Activated CD4-positive, alpha-beta T cell treated with anti-CD3 and anti-CD28 coated beads, Interleukin-2, amount 10 ng/mL, durations not matched to agents 24 days and 14 days (primary cell): ENCODE measurements at regions not wholly inside any gene's neighbourhood (a gene's known extent, or its start where the extent isn't known, plus 50 kb on each side); places are given as distances from the start of the nearest gene placed in this dataset.
"Not testable (repeated sequence)": the region's sequence is repeated elsewhere in the genome, so short reads cannot be mapped to it uniquely, and the experiment has no call there.

Experiments used
- DNase-seq: peaks from one replicate; pipeline ENCODE4 v3.0.0; 2022
- H3K27ac Mint-ChIP-seq: one replicate; pipeline ENCODE4 v1.8.0; 2022; ENCODE audit warnings: mild to moderate bottlenecking, mixed read lengths
- H3K27me3 Mint-ChIP-seq: one replicate; pipeline ENCODE4 v1.8.0; 2022; ENCODE audit warnings: mixed read lengths
- H3K36me3 Mint-ChIP-seq: one replicate; pipeline ENCODE4 v1.8.0; 2022; ENCODE audit warnings: low read depth, mild to moderate bottlenecking, mixed read lengths
- H3K4me1 Mint-ChIP-seq: one replicate; pipeline ENCODE4 v1.8.0; 2021; ENCODE audit warnings: mixed read lengths
- H3K4me3 Mint-ChIP-seq: one replicate; pipeline ENCODE4 v1.8.0; 2022; ENCODE audit warnings: mild to moderate bottlenecking, moderate library complexity, mixed read lengths
- H3K9me3 Mint-ChIP-seq: one replicate; pipeline ENCODE4 v1.8.0; 2021; ENCODE audit warnings: mixed read lengths
- intact Hi-C: fragments of 100-400 bp; cut with micrococcal nuclease; formaldehyde crosslinking; loops from one replicate; pipeline ENCODE4 v1.15.1; 2023

DNA sequence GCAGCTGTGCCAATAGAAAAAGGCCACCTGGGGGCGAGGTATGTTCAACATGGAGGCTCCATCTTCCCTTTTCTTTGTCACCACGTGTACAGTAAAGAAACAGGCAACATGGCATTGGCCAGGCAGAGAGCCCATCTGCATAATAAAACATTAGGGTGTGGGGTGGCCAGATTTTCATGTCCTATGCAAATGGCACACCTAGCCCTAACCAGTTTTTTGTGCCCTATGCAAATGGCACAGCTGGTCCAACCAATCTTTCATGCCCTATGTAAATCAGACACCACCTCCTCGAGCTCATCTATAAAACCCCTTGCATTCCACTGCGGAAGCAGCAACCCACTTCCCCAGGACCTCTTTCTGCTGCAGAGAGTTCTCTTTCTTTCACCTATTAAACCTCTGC lies 149.1 kb upstream of the RGS6 start:
- Mint-ChIP-seq H3K36me3 (no peaks in the 10 kb centered on the region), H3K9me3 (no peaks in the 10 kb centered on the region), H3K4me1 (no peaks in the 10 kb centered on the region), H3K27ac (no peak overlapping the region), H3K27me3 (peaks cover 14% of the 10 kb centered on the region), H3K4me3 (no peak overlapping the region)
- intact Hi-C loops, result no loop called here
- no peak for DNase-seq

GRCh38 chr14:71783786-71784185 lies 148.4 kb upstream of the RGS6 start:
- Mint-ChIP-seq H3K36me3 (no peaks in the 10 kb centered on the region), H3K4me3 (no peak overlapping the region), H3K27me3 (peaks cover 16% of the 10 kb centered on the region), H3K4me1 (no peaks in the 10 kb centered on the region), H3K27ac (no peak overlapping the region), H3K9me3 (no peaks in the 10 kb centered on the region)
- intact Hi-C loops, result no loop called here
- no peak for DNase-seq

- Mint-ChIP-seq H3K4me1 (no peaks in the 10 kb centered on the region), H3K27ac (no peak overlapping the region), H3K9me3 (peaks cover 6% of the 10 kb centered on the region), H3K4me3 (no peak overlapping the region), H3K36me3 (no peaks in the 10 kb centered on the region), H3K27me3 (peaks cover 24% of the 10 kb centered on the region)
- no peak for DNase-seq
- intact Hi-C loops, result no loop called here
These were observed 143.2 kb upstream of the RGS6 start for GRCh38 chr14:71789005-71789404.

GRCh38 chr14:71799841-71800240 lies 132.4 kb upstream of the RGS6 start:
- H3K4me3 Mint-ChIP-seq, result no peak overlapping the region
- peaks cover 3% of the 10 kb centered on the region for H3K27me3 Mint-ChIP-seq
- intact Hi-C loops, result no loop called here
- no peaks in the 10 kb centered on the region for H3K4me1 Mint-ChIP-seq
- no peak overlapping the region for H3K27ac Mint-ChIP-seq
- no peak for DNase-seq
- H3K9me3 Mint-ChIP-seq, result no peaks in the 10 kb centered on the region
- H3K36me3 Mint-ChIP-seq, result no peaks in the 10 kb centered on the region

- no peaks in the 10 kb centered on the region for H3K36me3 Mint-ChIP-seq
- no peaks in the 10 kb centered on the region for H3K4me1 Mint-ChIP-seq
- no peak overlapping the region for H3K27ac Mint-ChIP-seq
- no peak overlapping the region for H3K4me3 Mint-ChIP-seq
- no peak for DNase-seq
- intact Hi-C loops, result no loop called here
- peaks cover 1% of the 10 kb centered on the region for H3K27me3 Mint-ChIP-seq
- no peaks in the 10 kb centered on the region for H3K9me3 Mint-ChIP-seq
These were observed 131.4 kb upstream of the RGS6 start for GRCh38 chr14:71800878-71801277.

DNA sequence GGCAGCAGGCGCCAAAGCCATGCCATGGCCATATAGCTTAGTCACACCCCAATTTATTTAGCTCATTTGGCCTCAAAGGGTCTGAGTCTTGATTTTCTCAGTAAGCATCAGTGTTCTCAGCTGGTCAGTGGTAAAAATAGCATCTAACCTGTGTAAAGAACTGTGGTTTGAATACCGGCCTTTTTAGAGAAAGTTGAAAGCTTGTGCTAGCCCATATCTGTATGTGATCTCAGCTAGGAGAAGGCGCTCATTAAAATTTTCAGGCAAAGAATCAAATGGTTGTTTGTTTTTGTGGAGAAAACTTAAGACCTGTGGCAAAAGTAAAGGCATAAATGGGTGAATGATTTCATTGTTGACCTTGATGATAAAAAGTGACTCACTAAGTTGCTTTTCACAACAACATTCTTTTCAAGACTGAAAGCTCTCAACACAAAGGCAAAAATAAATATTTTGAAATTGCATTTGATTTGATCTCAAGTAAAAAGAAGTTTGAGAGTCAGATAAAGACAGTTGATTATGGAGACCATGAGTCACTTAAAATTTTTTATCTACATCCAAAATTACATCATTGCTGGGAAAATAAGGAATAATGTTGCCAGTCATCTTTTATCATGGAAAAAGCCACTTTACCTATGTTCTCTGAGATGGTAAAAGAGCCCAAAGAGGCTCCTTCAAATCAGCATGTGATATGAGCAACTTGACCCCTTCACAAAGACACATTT lies 128.5 kb upstream of the RGS6 start:
- Mint-ChIP-seq H3K27ac (no peak overlapping the region), H3K4me1 (no peaks in the 10 kb centered on the region), H3K4me3 (no peak overlapping the region), H3K27me3 (peaks cover 6% of the 10 kb centered on the region), H3K9me3 (peaks cover 5% of the 10 kb centered on the region), H3K36me3 (no peaks in the 10 kb centered on the region)
- intact Hi-C loops, result no loop called here
- no peak for DNase-seq

- H3K36me3 Mint-ChIP-seq, result no peaks in the 10 kb centered on the region
- peaks cover 9% of the 10 kb centered on the region for H3K27me3 Mint-ChIP-seq
- no peak overlapping the region for H3K4me3 Mint-ChIP-seq
- H3K4me1 Mint-ChIP-seq, result no peaks in the 10 kb centered on the region
- H3K27ac Mint-ChIP-seq, result no peak overlapping the region
- intact Hi-C loops, result no loop called here
- no peak for DNase-seq
- peaks cover 7% of the 10 kb centered on the region for H3K9me3 Mint-ChIP-seq
These were observed 127.2 kb upstream of the RGS6 start for GRCh38 chr14:71804992-71805391.

DNA sequence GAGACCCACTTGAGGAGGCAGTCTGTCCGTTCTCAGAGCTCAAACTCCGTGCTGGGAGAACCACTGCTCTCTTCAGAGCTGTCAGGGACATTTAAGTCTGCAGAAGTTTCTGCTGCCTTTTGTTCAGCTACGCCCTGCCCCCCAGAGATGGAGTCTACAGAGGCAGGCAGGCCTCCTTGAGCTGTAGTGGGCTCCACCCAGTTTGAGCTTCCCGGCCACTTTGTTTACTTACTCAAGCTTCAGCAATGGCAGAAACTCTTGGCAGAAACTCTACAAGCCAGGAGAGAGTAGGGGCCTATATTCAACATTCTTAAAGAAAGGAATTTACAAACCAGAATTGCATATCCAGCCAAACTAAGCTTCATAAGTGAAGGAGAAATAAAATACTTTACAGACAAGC lies 125.2 kb upstream of the RGS6 start:
- H3K9me3 Mint-ChIP-seq, DNase-seq, H3K27ac Mint-ChIP-seq, intact Hi-C loops, H3K36me3 Mint-ChIP-seq, H3K4me3 Mint-ChIP-seq, H3K4me1 Mint-ChIP-seq: not testable (repeated sequence)
- H3K27me3 Mint-ChIP-seq, result peaks cover 12% of the 10 kb centered on the region

GRCh38 chr14:71810800-71811199 lies 121.4 kb upstream of the RGS6 start:
- DNase-seq, intact Hi-C loops, H3K27ac Mint-ChIP-seq, H3K4me3 Mint-ChIP-seq, H3K36me3 Mint-ChIP-seq, H3K4me1 Mint-ChIP-seq, H3K9me3 Mint-ChIP-seq: not testable (repeated sequence)
- H3K27me3 Mint-ChIP-seq, result peaks cover 22% of the 10 kb centered on the region

GRCh38 chr14:71812693-71813092 lies 119.5 kb upstream of the RGS6 start:
- H3K4me1 Mint-ChIP-seq, result no peaks in the 10 kb centered on the region
- no peaks in the 10 kb centered on the region for H3K36me3 Mint-ChIP-seq
- H3K4me3 Mint-ChIP-seq, result no peak overlapping the region
- H3K27me3 Mint-ChIP-seq, result peaks cover 24% of the 10 kb centered on the region
- intact Hi-C loops, result no loop called here
- peaks cover 7% of the 10 kb centered on the region for H3K9me3 Mint-ChIP-seq
- no peak overlapping the region for H3K27ac Mint-ChIP-seq
- DNase-seq, result no peak

DNA sequence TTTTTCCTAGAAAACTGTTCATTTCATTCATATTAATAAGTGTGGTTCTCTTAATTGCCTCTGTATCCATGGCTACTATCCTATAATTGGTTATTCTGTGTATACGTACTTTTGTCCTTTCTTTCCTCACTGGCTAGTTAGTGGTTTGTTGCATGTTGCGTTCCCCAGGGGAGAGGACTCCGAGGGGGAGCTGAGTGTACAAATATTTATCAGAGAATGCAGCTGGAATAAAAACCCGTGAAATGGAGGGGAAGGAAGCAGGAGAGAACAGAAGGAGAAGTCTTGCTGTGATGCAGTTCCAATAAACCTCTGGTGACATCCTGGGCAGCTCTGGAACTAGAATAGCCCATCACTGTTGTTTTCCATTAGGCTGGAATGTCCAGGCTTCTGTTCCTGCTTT lies 117.1 kb upstream of the RGS6 start:
- no peak for DNase-seq
- Mint-ChIP-seq H3K36me3 (no peaks in the 10 kb centered on the region), H3K27me3 (peaks cover 22% of the 10 kb centered on the region), H3K4me1 (no peaks in the 10 kb centered on the region), H3K27ac (no peak overlapping the region), H3K4me3 (no peak overlapping the region), H3K9me3 (no peaks in the 10 kb centered on the region)
- intact Hi-C loops, result no loop called here

DNA sequence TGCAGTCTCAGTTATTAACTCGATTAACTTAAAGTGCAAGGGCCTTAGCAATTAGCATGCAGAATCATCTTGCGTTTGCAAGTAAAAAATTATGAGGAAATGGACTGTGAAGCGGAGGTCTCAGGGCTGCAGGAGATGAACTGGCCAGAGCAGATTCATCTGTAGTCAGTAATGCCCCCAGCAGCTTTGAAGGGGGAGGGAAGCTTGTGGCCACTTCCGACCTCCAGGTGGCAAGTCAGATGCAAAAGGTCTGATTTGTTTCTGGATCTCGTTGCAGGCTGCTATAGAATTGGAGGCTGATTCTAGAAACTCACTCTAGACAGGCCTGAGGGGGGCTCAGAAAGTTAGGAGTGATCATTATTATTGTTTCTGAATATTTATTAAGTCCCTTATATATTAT lies 107.4 kb upstream of the RGS6 start:
- Mint-ChIP-seq H3K4me1 (peaks cover 6% of the 10 kb centered on the region), H3K36me3 (no peaks in the 10 kb centered on the region), H3K9me3 (no peaks in the 10 kb centered on the region), H3K4me3 (no peak overlapping the region), H3K27ac (no peak overlapping the region), H3K27me3 (peaks cover 4% of the 10 kb centered on the region)
- intact Hi-C loops, result no loop called here
- no peak for DNase-seq

DNA sequence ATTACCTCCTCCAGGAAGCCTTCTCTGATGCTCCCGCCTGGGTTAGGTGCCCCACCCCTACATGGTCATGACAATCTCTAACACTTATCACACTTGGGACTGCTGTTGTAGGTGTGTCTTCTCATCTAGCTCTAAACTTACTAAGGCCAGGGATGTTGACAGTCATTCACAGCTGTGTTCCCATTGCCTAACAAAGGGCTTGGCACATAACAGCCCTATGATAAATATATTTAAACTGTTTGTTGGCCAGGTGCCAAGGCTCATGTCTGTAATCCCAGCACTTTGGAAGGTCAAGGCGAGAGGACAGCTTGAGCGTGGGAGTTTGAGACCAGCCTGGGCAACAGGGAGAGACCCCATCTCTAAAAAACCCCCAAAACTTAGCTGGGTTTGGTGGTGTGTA lies 98.8 kb upstream of the RGS6 start:
- Mint-ChIP-seq H3K36me3 (no peaks in the 10 kb centered on the region), H3K9me3 (no peaks in the 10 kb centered on the region), H3K27me3 (peaks cover 13% of the 10 kb centered on the region), H3K4me1 (no peaks in the 10 kb centered on the region), H3K4me3 (no peak overlapping the region), H3K27ac (no peak overlapping the region)
- no peak for DNase-seq
- intact Hi-C loops, result no loop called here

GRCh38 chr14:71834284-71835204 lies 97.7 kb upstream of the RGS6 start:
- Mint-ChIP-seq H3K36me3 (no peaks in the 10 kb centered on the region), H3K27me3 (peaks cover 15% of the 10 kb centered on the region), H3K9me3 (no peaks in the 10 kb centered on the region), H3K4me3 (no peak overlapping the region), H3K27ac (no peak overlapping the region), H3K4me1 (no peaks in the 10 kb centered on the region)
- intact Hi-C loops, result no loop called here
- no peak for DNase-seq
